ENCODE measurements at regions not wholly inside any gene's neighbourhood (a gene's known extent, or its start where the extent isn't known, plus 50 kb on each side); places are given as distances from the start of the nearest gene placed in this dataset.

- H3K4me2 ChIP-seq (ENCODE audit: low read length) = peak overlapping the region; percentile 49
- peaks cover 23 to 25% of the 10 kb centered on the region in 2 experiments for H3K4me1 ChIP-seq (ENCODE audit: control insufficient read depth in 1 of 2, insufficient read depth in 2 of 2, low read length in 2 of 2)
- no peak overlapping the region for H3K27ac ChIP-seq (ENCODE audit: low read depth, low read length)
- H3K4me3 ChIP-seq (replicated peaks in 1 of 2; ENCODE audit: low read depth in 1 of 2, low read length in 2 of 2) = no peak overlapping the region
- no peaks in the 10 kb centered on the region for H3K9me3 ChIP-seq (ENCODE audit: control insufficient read depth in 1 of 2, insufficient read depth in 1 of 2, low read depth in 1 of 2, low read length in 2 of 2)
- no TSS peak for BruUV-seq (replicated peaks)
- RAD21 ChIA-PET (ENCODE audit: low non-redundant PET in 1 of 2, low total read pairs in 2 of 2, uncharacterized antibody in 2 of 2, unreplicated experiment in 2 of 2) = no interaction called here
- no peaks in the 10 kb centered on the region for H3K36me3 ChIP-seq (ENCODE audit: control insufficient read depth in 1 of 2, insufficient read depth in 2 of 2, low read length in 2 of 2)
- H2AFZ ChIP-seq (ENCODE audit: low read depth, low read length, poor library complexity, severe bottlenecking) = peak overlapping the region; percentile 44
- DNase-seq (ENCODE audit: low read depth, low spot score) (peak; percentile 34), ATAC-seq (peak; percentile 82)
- no peak overlapping the region for H3K9ac ChIP-seq (ENCODE audit: low read length)
- POLR2A ChIA-PET = no interaction called here
- H3K79me2 ChIP-seq (ENCODE audit: insufficient read depth, low read length) = no peaks in the 10 kb centered on the region
- intact Hi-C loops (cut with micrococcal nuclease) = no loop called here
- TF ChIP-seq ZBTB33 (IDR thresholded peaks at IDR 0.05; ENCODE audit: extremely low read depth, insufficient replicate concordance, low read length) (no peak), JUND (IDR thresholded peaks at IDR 0.05) (peak; percentile 54), CTCF (IDR thresholded peaks at IDR 0.05 in 2 of 3, conservative IDR thresholded peaks at IDR 0.05 in 1 of 3; ENCODE audit: borderline replicate concordance in 1 of 3, insufficient read depth in 1 of 3, low read depth in 2 of 3, low read length in 2 of 3) (no peak), POLR2A (IDR thresholded peaks at IDR 0.05; ENCODE audit: borderline replicate concordance, extremely low read depth, insufficient read depth, insufficient read length) (no peak), CEBPB (IDR thresholded peaks at IDR 0.05; ENCODE audit: low read depth) (no peak), SRF (IDR thresholded peaks at IDR 0.05; ENCODE audit: low read depth) (no peak), TCF7L2 (IDR thresholded peaks at IDR 0.05; ENCODE audit: borderline replicate concordance, extremely low read depth, insufficient read depth, insufficient read length) (no peak), ELF1 (IDR thresholded peaks at IDR 0.05; ENCODE audit: borderline replicate concordance, low read depth) (no peak), EZH2 (IDR thresholded peaks at IDR 0.05) (no peak), EGR1 (IDR thresholded peaks at IDR 0.05; ENCODE audit: low read depth) (no peak), SIN3A (IDR thresholded peaks at IDR 0.05; ENCODE audit: low read depth) (no peak), ZNF274 (IDR thresholded peaks at IDR 0.05; ENCODE audit: low read depth, low read length) (no peak), FOSL1 (IDR thresholded peaks at IDR 0.05; ENCODE audit: low read depth) (peak; percentile 73), POLR2AphosphoS5 (IDR thresholded peaks at IDR 0.05; ENCODE audit: low read depth, low read length) (no peak), ATF3 (IDR thresholded peaks at IDR 0.05) (no peak), ZFX (IDR thresholded peaks at IDR 0.05) (no peak), RAD21 (IDR thresholded peaks at IDR 0.05; ENCODE audit: low read depth) (no peak), SP1 (IDR thresholded peaks at IDR 0.05; ENCODE audit: low read depth) (peak; percentile 19; the same call in 1 of the 2 replicates), REST (IDR thresholded peaks at IDR 0.05; ENCODE audit: low read depth) (no peak)
- H3K27me3 ChIP-seq (ENCODE audit: insufficient read depth, low read length) = no peaks in the 10 kb centered on the region
- no peaks in the 10 kb centered on the region for H3K9me2 ChIP-seq (ENCODE audit: insufficient read depth)
- CTCF ChIA-PET = no interaction called here
- H4K20me1 ChIP-seq (ENCODE audit: insufficient read depth) = no peaks in the 10 kb centered on the region
Measured at GRCh38 chr5:84437673-84438315, 53.1 kb upstream of the EDIL3 start.

Measured in HCT116 (cell line).